ENCODE measurements at regions not wholly inside any gene's neighbourhood (a gene's known extent, or its start where the extent isn't known, plus 50 kb on each side); places are given as distances from the start of the nearest gene placed in this dataset.

DNA sequence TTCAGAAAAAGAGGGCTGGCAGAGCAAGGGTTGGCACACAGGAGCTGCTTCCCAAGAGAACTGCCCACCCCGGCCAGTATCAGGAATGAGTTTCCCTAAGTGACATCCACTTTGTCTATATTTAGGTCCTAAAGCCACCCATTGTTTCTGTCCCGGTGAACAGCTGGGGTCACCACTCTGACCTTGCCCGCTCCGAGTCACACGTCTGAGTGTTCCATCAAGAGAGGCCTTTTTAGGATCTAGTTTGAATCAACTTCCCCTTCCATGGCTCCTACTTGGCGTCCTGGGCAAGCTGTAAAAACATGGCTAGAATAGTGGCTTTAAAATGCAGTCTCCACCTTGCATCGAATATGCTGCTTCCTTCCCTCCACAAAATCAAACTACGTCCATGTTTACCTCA is 109.6 kb upstream of the ARHGEF3 start:
- Histone ChIP-seq H2AFZ (ENCODE audit: low read length) (no peak overlapping the region), H4K91ac (replicated peaks; ENCODE audit: insufficient read length, low read length) (no peak overlapping the region), H3K23ac (ENCODE audit: insufficient read length) (no peak overlapping the region), H3K4me2 (ENCODE audit: insufficient read depth in 1 of 2, low read depth in 2 of 2, low read length in 2 of 2) (no peak overlapping the region), H4K5ac (ENCODE audit: insufficient read length, low read depth, low read length) (no peak overlapping the region), H3K18ac (ENCODE audit: extremely low read depth, low read length) (no peak overlapping the region), H4K8ac (ENCODE audit: extremely low read depth, insufficient read depth, low read length) (no peak overlapping the region), H3K4ac (replicated peaks; ENCODE audit: insufficient read length, low read depth, low read length) (no peak overlapping the region), H2BK12ac (ENCODE audit: low read depth, low read length) (no peak overlapping the region), H3K9me3 (ENCODE audit: insufficient read depth in 2 of 2, low read depth in 1 of 2, low read length in 1 of 2) (no peaks in the 10 kb centered on the region), H3K23me2 (ENCODE audit: low read depth, low read length) (no peaks in the 10 kb centered on the region), H3K4me3 (ENCODE audit: extremely low read depth in 1 of 4, insufficient read depth in 2 of 4, low read depth in 3 of 4, low read length in 4 of 4) (no peak overlapping the region), H3K4me1 (replicated peaks in 1 of 4; ENCODE audit: control insufficient read depth in 3 of 4, insufficient read depth in 4 of 4, low read length in 3 of 4) (peaks cover 0 to 6% (median 2%) of the 10 kb centered on the region in 4 experiments; a peak in 5 of 7 replicates), H3K79me1 (ENCODE audit: low read depth, low read length) (no peaks in the 10 kb centered on the region), H3K56ac (replicated peaks; ENCODE audit: insufficient read length, low read depth, low read length) (no peak overlapping the region), H3K79me2 (ENCODE audit: control insufficient read depth in 1 of 2, insufficient read depth in 2 of 2, low read length in 2 of 2) (no peaks in the 10 kb centered on the region), H2AK5ac (ENCODE audit: low read depth, low read length) (no peak overlapping the region), H3K36me3 (ENCODE audit: control insufficient read depth in 2 of 4, insufficient read depth in 4 of 4, low read length in 3 of 4) (no peaks in the 10 kb centered on the region), H4K20me1 (replicated peaks in 1 of 2; ENCODE audit: control insufficient read depth in 1 of 2, insufficient read depth in 2 of 2, low read length in 2 of 2) (no peaks in the 10 kb centered on the region), H2BK5ac (ENCODE audit: low read depth, low read length) (no peak overlapping the region), H2BK120ac (replicated peaks; ENCODE audit: low read depth, low read length) (no peak overlapping the region), H2BK15ac (ENCODE audit: low read length) (no peak overlapping the region), H2BK20ac (ENCODE audit: low read length) (no peak overlapping the region), H3K9ac (replicated peaks in 1 of 4; ENCODE audit: extremely low read depth in 1 of 4, low read depth in 3 of 4, low read length in 3 of 4) (no peak overlapping the region), H3K27me3 (replicated peaks in 1 of 4; ENCODE audit: control insufficient read depth in 3 of 4, extremely low read depth in 1 of 4, insufficient read depth in 3 of 4, low read length in 3 of 4) (no peaks in the 10 kb centered on the region), H3K27ac (ENCODE audit: low read depth, low read length) (no peak overlapping the region), H3K14ac (ENCODE audit: insufficient read length) (no peak overlapping the region)
- DNase-seq (ENCODE audit: low read depth in 1 of 2, low spot score in 2 of 2) (no peak), FAIRE-seq (no peak)
- 85% methylated on average over 8 of the region's 8 CpGs; no CpG with 5 or more reads in 1 of the 2 experiments for WGBS, 2 experiments (ENCODE audit: extremely low coverage in 1 of 2, insufficient coverage in 1 of 2, insufficient read length in 1 of 2, insufficient replicate concordance in 2 of 2, low coverage in 1 of 2, low lambda C conversion rate in 2 of 2, missing lambda C conversion rate in 1 of 2)
- ChIA-PET POLR2A (ENCODE audit: partially characterized antibody) (no interaction called here), CTCF (ENCODE audit: partially characterized antibody) (interaction anchor here (0.6 to 1.3 kb wide), 4 partner anchors 11 to 209 kb away, joined by 3 to 5 read pairs (median 4); no protein-coding TSS in a partner anchor)
- TF ChIP-seq, protein P1, sequence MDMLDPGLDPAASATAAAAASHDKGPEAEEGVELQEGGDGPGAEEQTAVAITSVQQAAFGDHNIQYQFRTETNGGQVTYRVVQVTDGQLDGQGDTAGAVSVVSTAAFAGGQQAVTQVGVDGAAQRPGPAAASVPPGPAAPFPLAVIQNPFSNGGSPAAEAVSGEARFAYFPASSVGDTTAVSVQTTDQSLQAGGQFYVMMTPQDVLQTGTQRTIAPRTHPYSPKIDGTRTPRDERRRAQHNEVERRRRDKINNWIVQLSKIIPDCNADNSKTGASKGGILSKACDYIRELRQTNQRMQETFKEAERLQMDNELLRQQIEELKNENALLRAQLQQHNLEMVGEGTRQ (IDR thresholded peaks at IDR 0.05; ENCODE audit: low read length): no peak
- TF ChIP-seq KDM5A (IDR thresholded peaks at IDR 0.05; ENCODE audit: low read length) (no peak), BACH1 (IDR thresholded peaks at IDR 0.05; ENCODE audit: low read length) (no peak), YY1 (IDR thresholded peaks at IDR 0.05; ENCODE audit: low read depth, low read length) (no peak), RFX5 (IDR thresholded peaks at IDR 0.05; ENCODE audit: borderline replicate concordance, low read depth, low read length) (no peak), CHD2 (IDR thresholded peaks at IDR 0.05; ENCODE audit: low read length) (no peak), SUZ12 (IDR thresholded peaks at IDR 0.05; ENCODE audit: low read length) (no peak)
